HCT116 (cell line): ENCODE measurements at regions not wholly inside any gene's neighbourhood (a gene's known extent, or its start where the extent isn't known, plus 50 kb on each side); places are given as distances from the start of the nearest gene placed in this dataset.

Experiments used
- ATAC-seq: fragments of 200-7000 bp; cut with Tn5 transposase; 2 replicates; pipeline ENCODE4 v1.9.1; 2020; ENCODE audit warnings: mild to moderate bottlenecking, moderate library complexity
- BruUV-seq: library from RNA; stranded (reverse); fragments of 400-500 nt; replicated peaks from 2 replicates; lab custom pipeline; 2021; lab: Mats Ljungman, UMichigan
- CTCF ChIA-PET: fragments of 300-600 bp; sonication (Branson Sonifier 250); formaldehyde crosslinking; loops from one replicate; lab custom pipeline; 2021; ENCODE audit warnings: antibody characterized with exemption; lab: Charles Lee
- POLR2A ChIA-PET: fragments of 300-600, 350-600 bp; sonication (Branson Sonifier 250); formaldehyde crosslinking; loops from one replicate; lab custom pipeline; 2021; ENCODE audit warnings: antibody characterized with exemption; lab: Charles Lee
- RAD21 ChIA-PET, 2 experiments: fragments of 300-600 bp; sonication (Branson Sonifier 250); formaldehyde crosslinking; loops; one replicate each; lab custom pipeline; 2023; ENCODE audit warnings: low total read pairs in 2 of 2; ENCODE audit not compliant: uncharacterized antibody in 2 of 2, unreplicated experiment in 2 of 2, low non-redundant PET in 1 of 2; lab: Charles Lee
- DNase-seq: peaks from one replicate; pipeline ENCODE4 v3.0.0-alpha.2; 2010; ENCODE audit warnings: low read depth, low spot score
- H2AFZ ChIP-seq: fragments of 200-600 bp; shearing (Covaris generic), sonication (generic); 2 replicates; pipeline ENCODE4 v1.6.1; 2017; ENCODE audit warnings: low read depth, mixed run types, mixed read lengths, antibody characterized with exemption, low read length; ENCODE audit not compliant: poor library complexity, severe bottlenecking
- H3K27ac ChIP-seq: 2 replicates; pipeline ENCODE4 v1.5.1; 2012; ENCODE audit warnings: low read depth, low read length
- H3K27me3 ChIP-seq: fragments of 200-600 bp; sonication (generic); 2 replicates; pipeline ENCODE4 v1.6.1; 2016; ENCODE audit warnings: mixed run types, low read length, mixed read lengths; ENCODE audit not compliant: insufficient read depth
- H3K36me3 ChIP-seq, 2 experiments: fragments of 200-500 bp in 1 of 2; fragments of 200-600 bp in 1 of 2; sonication (Bioruptor generic) in 1 of 2; sonication (generic) in 1 of 2; 2 replicates each; pipeline versions ENCODE4 v1.5.1 to v1.6.1; 2014 to 2016; ENCODE audit warnings: low read length in 2 of 2, inconsistent platforms in 1 of 2, mixed read lengths in 1 of 2, mixed run types in 1 of 2; ENCODE audit not compliant: insufficient read depth in 2 of 2, control insufficient read depth in 1 of 2
- H3K4me1 ChIP-seq, 2 experiments: fragments of 200-600 bp in 1 of 2; sonication (generic) in 1 of 2; 2 replicates each; pipeline versions ENCODE4 v1.5.1 to v1.6.1; 2012 to 2017; ENCODE audit warnings: low read length in 2 of 2, inconsistent platforms in 1 of 2, mild to moderate bottlenecking in 1 of 2, mixed read lengths in 1 of 2, mixed run types in 1 of 2, moderate library complexity in 1 of 2; ENCODE audit not compliant: insufficient read depth in 2 of 2, control insufficient read depth in 1 of 2
- H3K4me2 ChIP-seq: fragments of 200-600 bp; sonication (generic); 2 replicates; pipeline ENCODE4 v1.6.1; 2017; ENCODE audit warnings: mixed run types, low read length, mixed read lengths
- H3K4me3 ChIP-seq, 2 experiments: fragments of 200-600 bp in 1 of 2; sonication (generic) in 1 of 2; replicated peaks in 1 of 2; 2 replicates each; pipeline ENCODE4 v1.5.1; 2011 to 2016; ENCODE audit warnings: low read length in 2 of 2, control low read depth in 1 of 2, low read depth in 1 of 2, mild to moderate bottlenecking in 1 of 2, mixed read lengths in 1 of 2, mixed run types in 1 of 2
- H3K79me2 ChIP-seq: fragments of 200-600 bp; sonication (generic); 2 replicates; pipeline ENCODE4 v1.6.1; 2017; ENCODE audit warnings: mild to moderate bottlenecking, mixed run types, low read length, moderate library complexity, mixed read lengths; ENCODE audit not compliant: insufficient read depth
- H3K9ac ChIP-seq: fragments of 200-600 bp; sonication (generic); 2 replicates; pipeline ENCODE4 v1.6.1; 2016; ENCODE audit warnings: low read length, mixed read lengths
- H3K9me2 ChIP-seq: fragments of 200-600 bp; sonication (generic), shearing (Covaris generic); 2 replicates; pipeline ENCODE4 v1.6.1; 2017; ENCODE audit warnings: mixed run types, mild to moderate bottlenecking, moderate library complexity; ENCODE audit not compliant: insufficient read depth
- H3K9me3 ChIP-seq, 2 experiments: fragments of 200-500 bp in 1 of 2; fragments of 200-600 bp in 1 of 2; sonication (Bioruptor generic) in 1 of 2; sonication (generic) in 1 of 2; 2 replicates each; pipeline ENCODE4 v1.6.1; 2014 to 2017; ENCODE audit warnings: low read length in 2 of 2, mixed read lengths in 2 of 2, inconsistent platforms in 1 of 2, low read depth in 1 of 2, mild to moderate bottlenecking in 1 of 2, mixed run types in 1 of 2, moderate library complexity in 1 of 2; ENCODE audit not compliant: control insufficient read depth in 1 of 2, insufficient read depth in 1 of 2
- H4K20me1 ChIP-seq: fragments of 200-600 bp; sonication (generic), shearing (Covaris generic); 2 replicates; pipeline ENCODE4 v1.6.1; 2017; ENCODE audit warnings: mixed run types, mild to moderate bottlenecking, moderate library complexity; ENCODE audit not compliant: insufficient read depth
- CBX3 ChIP-seq: IDR thresholded peaks from 2 replicates; pipeline ENCODE4 v1.6.1; 2012; ENCODE audit warnings: low read depth
- EGR1 ChIP-seq: IDR thresholded peaks from 2 replicates; pipeline ENCODE4 v1.6.1; 2012; ENCODE audit warnings: low read depth
- EZH2phosphoT487 ChIP-seq: fragments of 200-600 bp; IDR thresholded peaks from 2 replicates; pipeline ENCODE4 v1.6.1; 2018; ENCODE audit warnings: antibody characterized with exemption, borderline replicate concordance
- FOSL1 ChIP-seq: IDR thresholded peaks from 2 replicates; pipeline ENCODE4 v1.6.1; 2012; ENCODE audit warnings: low read depth
- JUND ChIP-seq: IDR thresholded peaks from 2 replicates; pipeline ENCODE4 v1.6.1; 2012
- POLR2A ChIP-seq: IDR thresholded peaks from 2 replicates; pipeline ENCODE4 v1.7.0; 2011; ENCODE audit warnings: borderline replicate concordance; ENCODE audit not compliant: insufficient read depth, insufficient read length; ENCODE audit errors: extremely low read depth
- POLR2AphosphoS5 ChIP-seq: IDR thresholded peaks from 2 replicates; pipeline ENCODE4 v1.6.1; 2011; ENCODE audit warnings: mild to moderate bottlenecking, low read depth, low read length, moderate library complexity
- RAD21 ChIP-seq: IDR thresholded peaks from 2 replicates; pipeline ENCODE4 v1.6.1; 2012; ENCODE audit warnings: low read depth, mild to moderate bottlenecking
- SP1 ChIP-seq: IDR thresholded peaks from 2 replicates; pipeline ENCODE4 v1.6.1; 2012; ENCODE audit warnings: low read depth
- SRF ChIP-seq: IDR thresholded peaks from 2 replicates; pipeline ENCODE4 v1.6.1; 2012; ENCODE audit warnings: low read depth
- TCF7L2 ChIP-seq: IDR thresholded peaks from 2 replicates; pipeline ENCODE4 v1.7.0; 2011; ENCODE audit warnings: borderline replicate concordance, inconsistent platforms; ENCODE audit not compliant: insufficient read depth, insufficient read length; ENCODE audit errors: extremely low read depth
- ZFX ChIP-seq: fragments of 450-650 bp; IDR thresholded peaks from 2 replicates; pipeline ENCODE4 v1.6.1; 2017
- intact Hi-C: fragments of 100-400 bp; cut with micrococcal nuclease; formaldehyde crosslinking; loops from 2 replicates; pipeline ENCODE4 v1.10.0; 2022
- TF ChIP-seq, protein P1 (sequence below): IDR thresholded peaks from 2 replicates; pipeline ENCODE4 v1.6.1; 2012
- TF ChIP-seq, protein P2 (sequence below): IDR thresholded peaks from 2 replicates; pipeline ENCODE4 v1.6.1; 2011; ENCODE audit warnings: mild to moderate bottlenecking, low read length, moderate library complexity; ENCODE audit not compliant: insufficient replicate concordance; ENCODE audit errors: extremely low read depth
- TF ChIP-seq, protein P3 (sequence below), 3 experiments: fragments of 200-600 bp in 1 of 3; sonication (generic) in 1 of 3; IDR thresholded peaks in 2 of 3; conservative IDR thresholded peaks in 1 of 3; 2 replicates each; pipeline ENCODE4 v1.5.1; 2012 to 2017; ENCODE audit warnings: low read depth in 2 of 3, low read length in 2 of 3, antibody characterized with exemption in 1 of 3, borderline replicate concordance in 1 of 3, control low read depth in 1 of 3, mild to moderate bottlenecking in 1 of 3, mixed read lengths in 1 of 3, mixed run types in 1 of 3, moderate library complexity in 1 of 3; ENCODE audit not compliant: insufficient read depth in 1 of 3
- TF ChIP-seq, protein P4 (sequence below): IDR thresholded peaks from 2 replicates; pipeline ENCODE4 v1.6.1; 2012; ENCODE audit warnings: low read depth

GRCh38 chr11:23078289-23078971 lies 218.2 kb upstream of the CCDC179 start:
- Histone ChIP-seq H3K36me3 (no peaks in the 10 kb centered on the region), H3K4me3 (no peak overlapping the region), H3K4me1 (no peaks in the 10 kb centered on the region), H3K9me2 (no peaks in the 10 kb centered on the region), H4K20me1 (no peaks in the 10 kb centered on the region), H3K9me3 (no peaks in the 10 kb centered on the region; a peak in 1 of 4 replicates), H3K9ac (no peak overlapping the region), H3K27ac (no peak overlapping the region), H3K27me3 (no peaks in the 10 kb centered on the region), H3K4me2 (no peak overlapping the region), H3K79me2 (no peaks in the 10 kb centered on the region), H2AFZ (no peak overlapping the region)
- DNase-seq (no peak), ATAC-seq (no peak)
- ChIA-PET POLR2A (no interaction called here), RAD21 (no interaction called here), CTCF (no interaction called here)
- TF ChIP-seq FOSL1 (no peak), ZFX (no peak), POLR2A (no peak), SRF (no peak), JUND (no peak), EGR1 (no peak), EZH2phosphoT487 (no peak), CBX3 (no peak), RAD21 (no peak), TCF7L2 (no peak), SP1 (no peak), POLR2AphosphoS5 (no peak)
- TF ChIP-seq, protein P1, sequence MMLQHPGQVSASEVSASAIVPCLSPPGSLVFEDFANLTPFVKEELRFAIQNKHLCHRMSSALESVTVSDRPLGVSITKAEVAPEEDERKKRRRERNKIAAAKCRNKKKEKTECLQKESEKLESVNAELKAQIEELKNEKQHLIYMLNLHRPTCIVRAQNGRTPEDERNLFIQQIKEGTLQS = no peak
- TF ChIP-seq, protein P2, sequence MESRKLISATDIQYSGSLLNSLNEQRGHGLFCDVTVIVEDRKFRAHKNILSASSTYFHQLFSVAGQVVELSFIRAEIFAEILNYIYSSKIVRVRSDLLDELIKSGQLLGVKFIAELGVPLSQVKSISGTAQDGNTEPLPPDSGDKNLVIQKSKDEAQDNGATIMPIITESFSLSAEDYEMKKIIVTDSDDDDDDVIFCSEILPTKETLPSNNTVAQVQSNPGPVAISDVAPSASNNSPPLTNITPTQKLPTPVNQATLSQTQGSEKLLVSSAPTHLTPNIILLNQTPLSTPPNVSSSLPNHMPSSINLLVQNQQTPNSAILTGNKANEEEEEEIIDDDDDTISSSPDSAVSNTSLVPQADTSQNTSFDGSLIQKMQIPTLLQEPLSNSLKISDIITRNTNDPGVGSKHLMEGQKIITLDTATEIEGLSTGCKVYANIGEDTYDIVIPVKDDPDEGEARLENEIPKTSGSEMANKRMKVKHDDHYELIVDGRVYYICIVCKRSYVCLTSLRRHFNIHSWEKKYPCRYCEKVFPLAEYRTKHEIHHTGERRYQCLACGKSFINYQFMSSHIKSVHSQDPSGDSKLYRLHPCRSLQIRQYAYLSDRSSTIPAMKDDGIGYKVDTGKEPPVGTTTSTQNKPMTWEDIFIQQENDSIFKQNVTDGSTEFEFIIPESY = no peak
- TF ChIP-seq, protein P3, sequence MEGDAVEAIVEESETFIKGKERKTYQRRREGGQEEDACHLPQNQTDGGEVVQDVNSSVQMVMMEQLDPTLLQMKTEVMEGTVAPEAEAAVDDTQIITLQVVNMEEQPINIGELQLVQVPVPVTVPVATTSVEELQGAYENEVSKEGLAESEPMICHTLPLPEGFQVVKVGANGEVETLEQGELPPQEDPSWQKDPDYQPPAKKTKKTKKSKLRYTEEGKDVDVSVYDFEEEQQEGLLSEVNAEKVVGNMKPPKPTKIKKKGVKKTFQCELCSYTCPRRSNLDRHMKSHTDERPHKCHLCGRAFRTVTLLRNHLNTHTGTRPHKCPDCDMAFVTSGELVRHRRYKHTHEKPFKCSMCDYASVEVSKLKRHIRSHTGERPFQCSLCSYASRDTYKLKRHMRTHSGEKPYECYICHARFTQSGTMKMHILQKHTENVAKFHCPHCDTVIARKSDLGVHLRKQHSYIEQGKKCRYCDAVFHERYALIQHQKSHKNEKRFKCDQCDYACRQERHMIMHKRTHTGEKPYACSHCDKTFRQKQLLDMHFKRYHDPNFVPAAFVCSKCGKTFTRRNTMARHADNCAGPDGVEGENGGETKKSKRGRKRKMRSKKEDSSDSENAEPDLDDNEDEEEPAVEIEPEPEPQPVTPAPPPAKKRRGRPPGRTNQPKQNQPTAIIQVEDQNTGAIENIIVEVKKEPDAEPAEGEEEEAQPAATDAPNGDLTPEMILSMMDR (IDR thresholded peaks at IDR 0.05 in 2 of 3, conservative IDR thresholded peaks at IDR 0.05 in 1 of 3; ENCODE audit: borderline replicate concordance in 1 of 3, insufficient read depth in 1 of 3, low read depth in 2 of 3, low read length in 2 of 3) = no peak
- TF ChIP-seq, protein P4, sequence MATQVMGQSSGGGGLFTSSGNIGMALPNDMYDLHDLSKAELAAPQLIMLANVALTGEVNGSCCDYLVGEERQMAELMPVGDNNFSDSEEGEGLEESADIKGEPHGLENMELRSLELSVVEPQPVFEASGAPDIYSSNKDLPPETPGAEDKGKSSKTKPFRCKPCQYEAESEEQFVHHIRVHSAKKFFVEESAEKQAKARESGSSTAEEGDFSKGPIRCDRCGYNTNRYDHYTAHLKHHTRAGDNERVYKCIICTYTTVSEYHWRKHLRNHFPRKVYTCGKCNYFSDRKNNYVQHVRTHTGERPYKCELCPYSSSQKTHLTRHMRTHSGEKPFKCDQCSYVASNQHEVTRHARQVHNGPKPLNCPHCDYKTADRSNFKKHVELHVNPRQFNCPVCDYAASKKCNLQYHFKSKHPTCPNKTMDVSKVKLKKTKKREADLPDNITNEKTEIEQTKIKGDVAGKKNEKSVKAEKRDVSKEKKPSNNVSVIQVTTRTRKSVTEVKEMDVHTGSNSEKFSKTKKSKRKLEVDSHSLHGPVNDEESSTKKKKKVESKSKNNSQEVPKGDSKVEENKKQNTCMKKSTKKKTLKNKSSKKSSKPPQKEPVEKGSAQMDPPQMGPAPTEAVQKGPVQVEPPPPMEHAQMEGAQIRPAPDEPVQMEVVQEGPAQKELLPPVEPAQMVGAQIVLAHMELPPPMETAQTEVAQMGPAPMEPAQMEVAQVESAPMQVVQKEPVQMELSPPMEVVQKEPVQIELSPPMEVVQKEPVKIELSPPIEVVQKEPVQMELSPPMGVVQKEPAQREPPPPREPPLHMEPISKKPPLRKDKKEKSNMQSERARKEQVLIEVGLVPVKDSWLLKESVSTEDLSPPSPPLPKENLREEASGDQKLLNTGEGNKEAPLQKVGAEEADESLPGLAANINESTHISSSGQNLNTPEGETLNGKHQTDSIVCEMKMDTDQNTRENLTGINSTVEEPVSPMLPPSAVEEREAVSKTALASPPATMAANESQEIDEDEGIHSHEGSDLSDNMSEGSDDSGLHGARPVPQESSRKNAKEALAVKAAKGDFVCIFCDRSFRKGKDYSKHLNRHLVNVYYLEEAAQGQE = no peak
- BruUV-seq = no TSS peak
- intact Hi-C loops = no loop called here
